Type B pancreatic cell (in vitro differentiated cells): ENCODE measurements at regions not wholly inside any gene's neighbourhood (a gene's known extent, or its start where the extent isn't known, plus 50 kb on each side); places are given as distances from the start of the nearest gene placed in this dataset.

Experiments used
- DNase-seq: peaks from one replicate; pipeline ENCODE4 v3.0.0; 2021; ENCODE audit warnings: mixed read lengths; ENCODE audit not compliant: unreplicated experiment; ENCODE audit errors: extremely low spot score
- H3K27ac Mint-ChIP-seq: 2 replicates; pipeline ENCODE4 v1.8.0; 2021; ENCODE audit warnings: mild to moderate bottlenecking, mixed read lengths
- H3K27me3 Mint-ChIP-seq: 2 replicates; pipeline ENCODE4 v1.8.0; 2021; ENCODE audit warnings: mixed read lengths
- H3K36me3 Mint-ChIP-seq: 2 replicates; pipeline ENCODE4 v1.8.0; 2021; ENCODE audit warnings: mixed read lengths
- H3K4me1 Mint-ChIP-seq: one replicate; pipeline ENCODE4 v1.8.0; 2021; ENCODE audit warnings: mixed read lengths; ENCODE audit not compliant: unreplicated experiment
- H3K4me3 Mint-ChIP-seq: 2 replicates; pipeline ENCODE4 v1.8.0; 2021; ENCODE audit warnings: mild to moderate bottlenecking, mixed read lengths
- H3K9me3 Mint-ChIP-seq: 2 replicates; pipeline ENCODE4 v1.8.0; 2021; ENCODE audit warnings: mixed read lengths
- TF ChIP-seq, protein P1 (sequence below): fragments of 200-600 bp; sonication (generic); conservative IDR thresholded peaks from 2 replicates; pipeline ENCODE4 v1.5.0; 2021; ENCODE audit warnings: antibody characterized with exemption, mild to moderate bottlenecking

DNA sequence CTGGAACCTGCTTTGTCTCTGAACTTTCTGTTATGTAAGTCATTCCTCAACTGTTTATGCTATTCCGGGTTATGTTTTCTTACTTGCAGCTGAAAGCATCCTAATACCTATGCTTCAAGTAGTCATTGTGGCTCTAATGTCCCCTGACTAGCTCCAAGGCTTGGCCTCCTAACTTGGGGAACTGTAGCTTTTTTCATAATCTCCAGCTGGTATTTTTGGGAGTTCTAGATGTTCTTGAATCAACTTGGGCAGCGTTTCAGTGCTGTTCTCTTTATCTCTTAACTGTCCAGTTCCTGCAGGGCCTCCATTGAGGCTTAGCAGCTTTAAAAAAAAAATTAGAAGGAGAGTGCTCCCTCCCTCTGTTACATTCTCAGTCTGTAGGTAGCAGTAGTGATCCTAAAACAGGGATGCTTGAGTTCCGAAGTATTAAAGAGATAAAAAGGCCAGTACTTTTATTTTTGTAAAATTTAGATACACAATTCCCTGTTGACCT lies 100.0 kb upstream of the ACTBL2 start:
- no peaks in the 10 kb centered on the region for H3K36me3 Mint-ChIP-seq
- H3K27me3 Mint-ChIP-seq, result peaks cover 2% of the 10 kb centered on the region
- no peak overlapping the region for H3K27ac Mint-ChIP-seq
- H3K4me1 Mint-ChIP-seq, result peaks cover 6% of the 10 kb centered on the region
- H3K4me3 Mint-ChIP-seq, result no peak overlapping the region
- TF ChIP-seq, protein P1, sequence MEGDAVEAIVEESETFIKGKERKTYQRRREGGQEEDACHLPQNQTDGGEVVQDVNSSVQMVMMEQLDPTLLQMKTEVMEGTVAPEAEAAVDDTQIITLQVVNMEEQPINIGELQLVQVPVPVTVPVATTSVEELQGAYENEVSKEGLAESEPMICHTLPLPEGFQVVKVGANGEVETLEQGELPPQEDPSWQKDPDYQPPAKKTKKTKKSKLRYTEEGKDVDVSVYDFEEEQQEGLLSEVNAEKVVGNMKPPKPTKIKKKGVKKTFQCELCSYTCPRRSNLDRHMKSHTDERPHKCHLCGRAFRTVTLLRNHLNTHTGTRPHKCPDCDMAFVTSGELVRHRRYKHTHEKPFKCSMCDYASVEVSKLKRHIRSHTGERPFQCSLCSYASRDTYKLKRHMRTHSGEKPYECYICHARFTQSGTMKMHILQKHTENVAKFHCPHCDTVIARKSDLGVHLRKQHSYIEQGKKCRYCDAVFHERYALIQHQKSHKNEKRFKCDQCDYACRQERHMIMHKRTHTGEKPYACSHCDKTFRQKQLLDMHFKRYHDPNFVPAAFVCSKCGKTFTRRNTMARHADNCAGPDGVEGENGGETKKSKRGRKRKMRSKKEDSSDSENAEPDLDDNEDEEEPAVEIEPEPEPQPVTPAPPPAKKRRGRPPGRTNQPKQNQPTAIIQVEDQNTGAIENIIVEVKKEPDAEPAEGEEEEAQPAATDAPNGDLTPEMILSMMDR, result no peak
- peaks cover 16% of the 10 kb centered on the region for H3K9me3 Mint-ChIP-seq
- DNase-seq, result no peak

DNA sequence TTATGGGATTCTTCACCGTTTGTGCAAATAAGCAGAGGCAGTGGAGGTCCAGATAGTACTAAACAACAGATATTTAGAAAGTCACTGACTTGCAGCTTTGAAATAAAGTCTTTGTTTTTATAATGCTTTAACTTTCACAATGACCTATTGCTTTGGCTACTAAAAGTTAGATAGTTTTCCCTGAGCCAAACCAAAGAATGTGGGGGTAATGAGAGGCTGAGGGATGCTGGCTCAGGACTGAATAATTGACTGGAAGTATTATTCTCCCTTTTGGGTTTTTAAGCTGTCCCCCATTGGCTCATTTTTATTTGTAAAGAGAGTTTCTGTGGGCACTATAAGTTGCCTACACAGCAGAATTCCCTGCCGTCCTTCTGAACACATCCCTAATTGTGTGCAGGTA lies 99.2 kb upstream of the ACTBL2 start:
- no peak overlapping the region for H3K4me3 Mint-ChIP-seq
- H3K27ac Mint-ChIP-seq, result no peak overlapping the region
- TF ChIP-seq, protein P1, result no peak
- H3K9me3 Mint-ChIP-seq, result peaks cover 16% of the 10 kb centered on the region
- no peaks in the 10 kb centered on the region for H3K36me3 Mint-ChIP-seq
- H3K27me3 Mint-ChIP-seq, result peaks cover 3% of the 10 kb centered on the region
- no peak for DNase-seq
- peaks cover 6% of the 10 kb centered on the region for H3K4me1 Mint-ChIP-seq

DNA sequence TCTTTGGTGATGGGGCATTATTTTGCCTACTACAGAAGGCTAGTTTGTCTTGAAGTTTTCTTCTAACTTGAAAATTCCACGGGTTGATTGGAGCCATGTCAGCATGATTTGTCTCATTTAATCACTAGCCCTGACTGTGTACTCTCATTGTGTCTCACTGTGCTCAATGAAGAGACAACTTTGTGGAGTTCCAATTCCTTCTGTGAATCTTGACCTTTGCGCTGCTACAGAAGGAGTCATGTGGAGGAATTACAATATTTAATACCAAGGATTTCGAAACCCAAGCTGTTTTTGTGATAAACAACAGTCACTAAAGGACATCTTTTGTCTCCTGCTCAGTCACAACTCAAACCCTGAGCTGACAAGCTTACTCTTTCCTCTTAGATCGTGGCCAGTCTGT lies 98.6 kb upstream of the ACTBL2 start:
- Mint-ChIP-seq H3K4me3 (no peak overlapping the region), H3K27me3 (peaks cover 3% of the 10 kb centered on the region), H3K9me3 (peaks cover 16% of the 10 kb centered on the region), H3K36me3 (no peaks in the 10 kb centered on the region), H3K27ac (no peak overlapping the region), H3K4me1 (peaks cover 6% of the 10 kb centered on the region)
- DNase-seq, result no peak
- TF ChIP-seq, protein P1, result no peak

DNA sequence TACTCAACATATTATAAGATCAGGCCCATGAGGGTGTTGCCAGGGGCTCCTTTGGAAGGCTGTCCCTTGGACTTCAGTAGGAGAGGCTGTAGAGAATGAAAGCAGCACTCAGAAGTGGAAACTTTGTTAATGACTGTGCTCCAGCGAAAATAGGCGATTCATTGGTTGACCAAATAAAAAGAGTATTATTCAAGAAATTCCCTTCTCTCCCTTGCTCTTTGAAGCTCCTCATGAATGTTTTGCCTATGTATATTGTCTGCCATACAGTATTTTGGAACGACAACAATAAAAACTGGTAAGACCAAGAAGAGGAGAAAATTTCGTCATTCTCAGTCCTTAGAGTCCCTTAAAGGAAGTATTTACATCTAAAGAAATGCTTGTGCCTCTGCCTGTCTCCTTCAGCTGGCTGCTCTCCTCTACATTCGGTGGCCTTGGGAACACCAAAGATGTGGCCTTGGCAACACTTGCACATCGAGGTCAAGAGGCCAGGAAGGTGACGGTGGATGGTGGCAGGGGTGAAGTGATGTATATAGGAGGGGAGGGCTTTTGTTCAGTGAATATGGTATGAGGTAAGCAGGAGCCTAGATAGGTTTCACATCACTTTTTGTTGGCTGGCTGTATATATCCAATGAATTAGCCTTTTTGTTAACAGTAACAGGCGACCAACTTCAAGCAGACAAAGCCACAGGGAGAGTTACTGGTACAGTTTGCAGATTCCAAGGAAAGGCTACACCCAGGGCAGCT lies 95.0 kb upstream of the ACTBL2 start:
- Mint-ChIP-seq H3K27me3 (peaks cover 3% of the 10 kb centered on the region), H3K4me1 (peaks cover 6% of the 10 kb centered on the region), H3K36me3 (no peaks in the 10 kb centered on the region), H3K27ac (no peak overlapping the region), H3K9me3 (peaks cover 11% of the 10 kb centered on the region), H3K4me3 (no peak overlapping the region)
- TF ChIP-seq, protein P1, result no peak
- no peak for DNase-seq

DNA sequence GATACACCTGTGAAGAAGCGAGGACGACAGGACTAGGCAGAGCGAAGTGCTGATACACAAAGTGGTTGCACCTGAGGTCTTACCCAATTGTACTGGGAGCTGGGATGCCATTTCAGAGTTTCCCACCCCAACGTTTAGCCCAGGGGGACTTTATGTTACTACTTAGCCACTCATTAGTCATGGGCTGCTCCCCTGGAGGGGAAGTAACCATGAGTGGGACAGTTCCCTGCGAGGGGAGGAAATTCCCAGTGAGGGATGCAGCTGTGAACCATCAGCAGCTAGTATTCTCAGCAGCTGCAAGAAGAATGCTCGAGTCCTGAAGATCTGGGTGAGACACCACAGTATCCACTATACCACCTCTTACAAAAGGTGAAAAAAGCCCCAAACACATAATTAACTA lies 93.7 kb upstream of the ACTBL2 start:
- Mint-ChIP-seq H3K9me3 (peaks cover 9% of the 10 kb centered on the region), H3K27me3 (peaks cover 3% of the 10 kb centered on the region), H3K27ac (no peak overlapping the region), H3K4me3 (no peak overlapping the region), H3K36me3 (no peaks in the 10 kb centered on the region), H3K4me1 (peaks cover 1% of the 10 kb centered on the region)
- no peak for DNase-seq
- TF ChIP-seq, protein P1, result no peak
